ENCODE measurements at regions not wholly inside any gene's neighbourhood (a gene's known extent, or its start where the extent isn't known, plus 50 kb on each side); places are given as distances from the start of the nearest gene placed in this dataset.
"Not testable (repeated sequence)": the region's sequence is repeated elsewhere in the genome, so short reads cannot be mapped to it uniquely, and the experiment has no call there.

GRCh38 chr9:117775591-117775990 lies 71.4 kb downstream of the TLR4 start:
- no peak for DNase-seq

- no peak for DNase-seq
Observed at GRCh38 chr9:117777823-117778222, 73.6 kb downstream of the TLR4 start.

- DNase-seq = no peak
Observed at GRCh38 chr9:117779760-117780159, 75.6 kb downstream of the TLR4 start.

- peak; percentile 41 for DNase-seq
Observed at GRCh38 chr9:117782931-117783788, 79.0 kb downstream of the TLR4 start.

GRCh38 chr9:117783828-117784227 lies 79.6 kb downstream of the TLR4 start:
- peak; percentile 14 for DNase-seq

GRCh38 chr9:117784996-117785395 lies 80.8 kb downstream of the TLR4 start:
- no peak for DNase-seq

- DNase-seq = no peak
Observed at GRCh38 chr9:117787746-117788145, 83.5 kb downstream of the TLR4 start.

- DNase-seq = no peak
Observed at GRCh38 chr9:117795271-117795670, 91.1 kb downstream of the TLR4 start.

GRCh38 chr9:117796681-117797080 lies 92.5 kb downstream of the TLR4 start:
- no peak for DNase-seq

- DNase-seq = no peak
Observed at GRCh38 chr9:117800389-117800788, 96.2 kb downstream of the TLR4 start.

GRCh38 chr9:117809751-117810150 lies 105.5 kb downstream of the TLR4 start:
- no peak for DNase-seq

GRCh38 chr9:117815315-117815714 lies 111.1 kb downstream of the TLR4 start:
- DNase-seq = no peak

- no peak for DNase-seq
Observed at GRCh38 chr9:117815948-117816347, 111.7 kb downstream of the TLR4 start.

- DNase-seq = no peak
Observed at GRCh38 chr9:117821954-117822353, 117.8 kb downstream of the TLR4 start.

GRCh38 chr9:117823576-117823975 lies 119.4 kb downstream of the TLR4 start:
- DNase-seq = no peak

GRCh38 chr9:117825609-117826347 lies 121.6 kb downstream of the TLR4 start:
- DNase-seq = peak; percentile 20

- DNase-seq = no peak
Observed at GRCh38 chr9:117826837-117827236, 122.6 kb downstream of the TLR4 start.

- no peak for DNase-seq
Observed at GRCh38 chr9:117827456-117827855, 123.3 kb downstream of the TLR4 start.

- no peak for DNase-seq
Observed at GRCh38 chr9:117828466-117828865, 124.3 kb downstream of the TLR4 start.

- DNase-seq = no peak
Observed at GRCh38 chr9:117835798-117836197, 131.6 kb downstream of the TLR4 start.

GRCh38 chr9:117839862-117840261 lies 135.7 kb downstream of the TLR4 start:
- no peak for DNase-seq

GRCh38 chr9:117851836-117852461 lies 147.7 kb downstream of the TLR4 start:
- not testable (repeated sequence) for DNase-seq

- DNase-seq = no peak
Observed at GRCh38 chr9:117858561-117858960, 154.4 kb downstream of the TLR4 start.

GRCh38 chr9:117860849-117861248 lies 156.6 kb downstream of the TLR4 start:
- DNase-seq = no peak

Data from activated naive CD4-positive, alpha-beta T cell treated with anti-CD3 and anti-CD28 coated beads, Interleukin-2, amount 50 U/mL, for 16 hours (primary cell).